Caki2 (cell line): ENCODE measurements at regions not wholly inside any gene's neighbourhood (a gene's known extent, or its start where the extent isn't known, plus 50 kb on each side); places are given as distances from the start of the nearest gene placed in this dataset.
"Not testable (repeated sequence)": the region's sequence is repeated elsewhere in the genome, so short reads cannot be mapped to it uniquely, and the experiment has no call there.

Source experiments
- DNase-seq: peaks from one replicate; pipeline ENCODE4 v3.0.0-alpha.2; 2015; ENCODE audit warnings: low read depth
- in situ Hi-C: cut with HindIII; loops from 2 replicates; pipeline ENCODE4 v1.10.0; 2016; ENCODE audit warnings: low sequenced_read_pairs, low pct_unique_long_range_greater_than_20kb, mixed read lengths

DNA sequence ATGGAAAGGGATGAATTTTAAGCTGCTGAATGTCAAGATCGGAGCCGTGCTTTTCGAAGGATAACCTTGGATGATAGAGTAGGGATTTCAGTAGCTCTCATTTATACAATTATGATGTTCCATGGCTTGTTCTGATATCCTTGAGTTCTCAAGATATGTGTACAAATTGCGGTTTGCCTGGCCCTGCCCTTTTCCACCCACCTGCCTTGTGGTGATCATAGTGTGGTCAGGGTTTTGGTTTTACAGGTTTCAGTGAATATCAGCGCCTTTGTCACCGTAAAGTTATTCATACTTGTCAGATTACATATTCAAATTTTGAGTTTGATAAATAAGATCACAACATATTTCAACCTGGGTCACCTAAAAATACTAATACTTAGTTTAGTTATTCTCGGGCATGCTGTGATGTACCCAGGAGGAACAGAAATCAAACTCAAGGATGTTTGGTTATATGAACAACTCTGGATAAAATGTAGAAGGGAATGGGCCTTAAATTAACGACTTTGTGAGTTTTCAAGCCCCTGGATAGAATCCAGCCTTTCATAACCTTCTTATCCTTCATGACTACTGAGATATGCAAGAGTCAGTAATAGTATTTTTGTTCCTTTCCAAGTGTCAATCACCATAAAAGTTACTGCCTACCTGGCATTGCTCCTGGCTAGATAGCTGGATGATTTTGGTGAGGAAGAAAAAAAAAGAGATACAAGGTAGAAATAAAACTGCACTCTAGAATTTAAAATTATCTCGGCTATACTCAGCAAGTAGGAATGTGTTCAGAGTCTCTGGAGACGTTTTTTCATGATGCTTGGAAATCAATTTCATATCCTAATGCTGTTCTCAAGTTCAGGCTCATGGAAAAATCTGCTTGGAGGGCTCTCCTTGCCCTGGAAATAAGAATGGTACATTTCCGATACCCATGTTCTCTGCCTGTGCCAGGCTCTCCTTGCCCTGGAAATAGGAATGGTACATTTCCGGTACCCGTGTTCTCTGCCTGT, 209.2 kb upstream of the TPRG1 start:
- in situ Hi-C loops = no loop called here
- no peak for DNase-seq

- in situ Hi-C loops = no loop called here
- no peak for DNase-seq
Observed at GRCh38 chr3:188964957-188965356, 206.8 kb upstream of the TPRG1 start.

DNA sequence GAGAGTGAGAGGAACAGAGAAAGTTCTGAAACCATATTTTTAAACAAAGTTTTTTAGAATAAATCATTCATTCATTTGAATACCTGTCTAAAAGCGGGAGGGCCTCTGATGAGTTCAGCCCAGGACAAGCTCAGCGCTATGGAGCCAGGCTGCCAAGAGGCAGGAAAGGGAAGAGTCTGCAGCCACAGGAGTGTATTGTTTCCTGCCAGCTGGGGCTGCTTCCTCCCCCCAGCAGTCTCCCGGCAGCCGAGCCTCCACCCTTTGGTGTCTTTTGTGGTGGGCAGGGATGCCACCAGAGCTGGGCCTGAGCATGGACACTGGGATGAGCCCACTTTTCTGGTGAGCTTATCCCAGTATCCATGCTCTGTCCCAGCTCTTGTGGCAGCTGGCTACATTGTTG, 199.5 kb upstream of the TPRG1 start:
- in situ Hi-C loops = no loop called here
- no peak for DNase-seq

GRCh38 chr3:188974856-188975599, 196.7 kb upstream of the TPRG1 start:
- in situ Hi-C loops = no loop called here
- no peak for DNase-seq

DNA sequence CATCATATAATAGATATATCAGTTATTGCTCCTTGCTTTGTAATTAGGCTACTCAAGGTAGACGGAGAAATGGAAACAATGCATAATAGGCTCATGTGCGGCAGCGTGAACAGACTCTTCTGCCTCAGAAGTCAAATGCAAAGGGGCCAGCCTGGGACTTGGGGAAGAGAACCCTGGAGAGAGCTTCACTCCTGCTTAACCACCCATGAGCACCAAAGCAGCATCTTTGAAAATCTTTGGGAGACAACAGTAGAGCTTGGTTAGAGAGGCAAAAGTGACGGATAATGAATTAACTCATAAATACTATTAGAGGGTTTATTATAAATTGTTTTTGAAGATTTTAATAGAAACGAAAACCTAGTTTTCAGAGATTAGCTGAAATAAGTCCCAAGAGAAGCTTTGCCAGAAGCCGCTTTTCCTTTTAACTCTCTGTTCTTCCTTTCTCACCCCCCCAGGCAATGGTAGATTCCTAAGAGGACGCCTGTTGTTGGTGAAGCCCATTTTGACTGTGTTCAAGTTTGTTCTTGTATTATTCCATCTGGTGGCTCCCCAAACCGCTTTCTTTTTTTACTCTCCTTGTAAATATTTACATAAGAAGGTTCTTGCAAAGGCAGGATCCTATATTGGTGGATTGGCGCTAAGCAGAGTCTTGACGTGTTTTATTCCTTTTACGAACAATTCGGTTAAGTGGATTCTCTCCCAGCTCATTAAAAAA, 196.0 kb upstream of the TPRG1 start:
- no peak for DNase-seq
- in situ Hi-C loops = no loop called here

GRCh38 chr3:188976407-188976806, 195.4 kb upstream of the TPRG1 start:
- in situ Hi-C loops = no loop called here
- no peak for DNase-seq

GRCh38 chr3:188978421-188979171, 193.2 kb upstream of the TPRG1 start:
- in situ Hi-C loops = no loop called here
- DNase-seq = no peak

DNA sequence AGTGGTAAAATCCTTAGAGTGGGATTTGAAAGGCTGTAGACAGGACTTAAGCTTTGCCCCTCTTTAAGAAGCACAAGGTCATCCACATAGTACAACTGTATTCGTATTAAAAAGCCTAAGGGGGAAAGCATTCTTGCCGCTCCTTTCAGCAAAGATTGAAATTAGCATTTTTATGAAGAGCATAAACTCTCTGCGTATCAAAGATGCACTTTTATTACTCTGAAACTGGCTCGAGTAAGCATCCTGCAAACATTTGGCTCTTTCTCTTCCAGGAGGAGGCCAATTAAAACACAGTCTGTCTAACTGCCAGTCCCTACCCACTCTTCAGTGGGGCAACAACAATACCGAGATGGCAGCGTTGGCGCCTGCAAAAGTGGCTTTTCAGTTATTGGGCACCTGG, 192.5 kb upstream of the TPRG1 start:
- in situ Hi-C loops = no loop called here
- DNase-seq = no peak

DNA sequence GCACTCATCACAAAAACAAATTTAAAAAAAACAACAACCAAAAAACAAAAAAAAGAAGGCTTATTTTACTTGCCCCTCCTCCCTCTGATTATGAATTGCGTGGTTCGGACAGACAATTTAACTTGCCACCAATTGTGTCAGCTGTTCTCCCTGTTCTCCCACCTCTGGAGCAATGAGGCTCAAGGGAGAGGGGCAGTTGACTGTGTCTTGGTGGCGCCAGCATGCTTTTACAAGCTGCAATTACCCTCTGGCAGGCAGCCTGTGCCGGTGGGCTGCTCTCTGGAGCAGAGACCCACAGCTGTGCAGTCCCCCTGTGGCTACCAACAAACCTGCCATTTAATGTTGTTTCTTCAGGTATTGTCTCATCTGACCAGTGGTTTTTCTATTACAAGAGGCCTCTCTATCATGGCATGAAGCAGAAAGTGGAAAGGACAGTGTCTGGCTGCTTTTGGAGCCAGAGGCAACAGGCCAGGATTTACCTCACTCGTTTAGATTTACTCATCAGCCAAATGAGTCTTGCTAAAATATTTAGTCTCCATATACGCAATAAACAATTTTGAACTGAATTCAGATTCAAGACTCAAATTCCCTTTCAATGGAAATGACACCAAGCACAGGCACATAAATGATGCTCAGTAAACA, 192.0 kb upstream of the TPRG1 start:
- no peak for DNase-seq
- in situ Hi-C loops = no loop called here

- DNase-seq = no peak
- in situ Hi-C loops = no loop called here
Observed at GRCh38 chr3:188993181-188993580, 178.6 kb upstream of the TPRG1 start.

DNA sequence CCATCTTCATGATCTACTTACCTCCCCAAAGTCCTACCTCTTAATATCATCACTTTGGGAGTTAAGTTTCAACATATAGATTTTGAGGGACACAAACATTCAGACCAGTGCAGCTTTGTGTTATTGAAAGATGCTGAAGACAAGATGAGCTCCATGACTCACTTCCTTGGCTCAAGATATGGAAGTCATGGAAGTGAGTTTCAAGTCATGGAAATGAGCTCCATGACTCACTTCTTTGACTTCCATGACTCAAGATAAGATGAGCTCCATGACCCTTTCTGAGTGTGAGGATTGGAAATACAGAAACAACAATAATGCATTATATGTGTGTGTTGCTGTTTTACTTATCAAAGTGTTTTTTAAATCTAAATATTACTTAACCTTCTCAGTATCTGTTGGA, 170.2 kb upstream of the TPRG1 start:
- DNase-seq = peak; percentile 16
- in situ Hi-C loops = no loop called here

- in situ Hi-C loops = no loop called here
- no peak for DNase-seq
Observed at GRCh38 chr3:189003410-189003809, 168.4 kb upstream of the TPRG1 start.

DNA sequence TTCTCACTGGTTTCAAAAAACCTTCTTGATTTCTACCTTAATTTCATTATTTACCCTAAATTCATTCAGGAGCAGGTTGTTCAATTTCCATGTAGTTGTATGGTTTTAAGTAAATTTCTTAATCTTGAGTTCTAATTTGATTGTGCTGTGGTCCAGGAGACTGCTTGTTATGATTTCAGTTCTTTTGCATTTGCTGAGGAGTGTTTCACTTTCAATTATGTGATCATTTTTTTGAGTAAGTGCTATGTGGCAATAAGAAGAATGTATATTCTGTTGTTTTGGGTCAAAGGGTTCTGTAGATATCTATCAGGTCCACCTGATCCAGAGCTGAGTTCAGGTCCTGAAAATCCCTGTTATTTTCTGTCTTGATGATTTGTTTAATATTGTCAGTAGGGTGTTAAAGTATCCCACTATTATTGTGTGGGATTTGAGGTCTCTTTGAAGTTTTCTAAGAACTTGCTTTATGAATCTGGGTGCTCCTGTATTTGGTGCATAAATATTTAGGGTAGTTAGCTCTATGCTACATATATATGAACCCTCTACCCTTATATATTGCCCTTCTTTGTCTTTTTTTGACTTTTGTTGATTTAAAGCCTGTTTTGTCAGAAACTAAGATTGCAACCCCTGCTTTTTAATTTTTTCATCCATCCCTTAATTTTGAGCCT, 158.4 kb upstream of the TPRG1 start:
- in situ Hi-C loops = no loop called here
- no peak for DNase-seq

- no peak for DNase-seq
- in situ Hi-C loops = no loop called here
Observed at GRCh38 chr3:189014526-189014925, 157.2 kb upstream of the TPRG1 start.

GRCh38 chr3:189022576-189023466, 148.9 kb upstream of the TPRG1 start:
- in situ Hi-C loops = not testable (repeated sequence)
- DNase-seq = peak; percentile 52

DNA sequence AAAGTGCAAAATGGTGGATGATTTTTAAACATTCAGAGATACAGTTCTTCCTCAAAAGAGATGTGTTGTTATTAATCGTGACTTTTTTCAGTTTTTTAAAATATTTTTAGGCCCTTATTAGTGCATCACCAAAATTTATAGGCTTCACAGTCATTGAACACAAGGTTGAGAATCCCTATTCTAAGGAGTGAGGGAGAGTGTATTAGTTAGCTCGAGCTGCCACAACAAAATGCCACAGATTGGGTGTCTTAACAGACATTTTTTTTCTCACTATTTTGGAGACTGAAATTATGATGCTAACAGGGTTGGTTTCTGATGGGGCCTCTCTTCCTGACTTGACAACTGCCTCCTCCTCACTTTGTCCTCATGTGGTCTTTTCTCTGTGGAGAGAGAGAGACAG, 145.9 kb upstream of the TPRG1 start:
- DNase-seq = no peak
- in situ Hi-C loops = no loop called here
